GM19468 (cell line): ENCODE measurements at regions not wholly inside any gene's neighbourhood (a gene's known extent, or its start where the extent isn't known, plus 50 kb on each side); places are given as distances from the start of the nearest gene placed in this dataset.

Experiments used
- ATAC-seq: cut with Tn5 transposase; IDR thresholded peaks from one replicate; pipeline ENCODE4 v1.9.1; 2021; ENCODE audit warnings: mild to moderate bottlenecking, moderate library complexity, moderate number of reproducible peaks; ENCODE audit not compliant: unreplicated experiment; ENCODE audit errors: extremely low read depth

DNA sequence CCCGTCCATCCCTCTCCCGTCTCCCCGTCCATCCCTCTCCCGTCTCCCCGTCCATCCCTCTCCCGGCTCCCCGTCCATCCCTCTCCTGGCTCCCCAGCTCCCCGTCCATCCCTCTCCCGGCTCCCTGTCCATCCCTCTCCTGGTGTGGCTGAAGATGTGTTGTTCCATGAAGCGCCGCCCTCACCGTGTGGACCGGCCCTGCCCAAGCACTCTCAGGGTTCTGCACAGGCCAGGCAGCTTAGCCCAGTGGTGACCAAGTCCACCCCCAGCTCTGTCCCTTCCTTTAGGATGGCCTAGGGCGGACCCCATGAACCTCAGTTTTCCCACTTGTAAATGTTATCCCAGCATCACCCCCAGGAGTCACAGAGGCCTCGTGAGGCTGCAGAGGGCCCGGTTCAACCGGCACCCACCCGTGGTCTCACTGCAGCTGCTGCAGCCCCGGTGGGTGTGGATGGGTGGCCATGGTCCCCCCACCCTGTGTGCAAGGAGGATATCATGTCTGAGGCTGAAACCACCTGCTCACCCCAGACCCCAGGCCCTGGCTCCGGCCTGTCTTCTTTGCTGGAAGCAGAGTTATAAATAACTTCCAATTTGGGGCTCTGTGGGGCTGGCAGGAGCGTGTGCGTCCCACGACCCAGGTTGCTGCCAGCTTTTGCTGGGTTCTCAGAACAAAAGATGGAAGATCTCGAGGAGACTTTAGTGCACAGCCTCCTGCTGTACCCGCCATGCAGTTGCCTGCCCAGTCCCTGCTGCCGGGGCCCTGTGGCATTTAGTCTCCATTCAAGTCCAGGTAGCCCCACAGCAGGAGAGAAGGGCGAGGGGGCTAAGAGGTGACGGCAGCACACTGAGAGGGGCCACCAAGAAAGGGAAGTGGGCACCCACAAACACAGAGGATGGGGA lies 1147.8 kb downstream of the BRD1 start:
- no peak for ATAC-seq

DNA sequence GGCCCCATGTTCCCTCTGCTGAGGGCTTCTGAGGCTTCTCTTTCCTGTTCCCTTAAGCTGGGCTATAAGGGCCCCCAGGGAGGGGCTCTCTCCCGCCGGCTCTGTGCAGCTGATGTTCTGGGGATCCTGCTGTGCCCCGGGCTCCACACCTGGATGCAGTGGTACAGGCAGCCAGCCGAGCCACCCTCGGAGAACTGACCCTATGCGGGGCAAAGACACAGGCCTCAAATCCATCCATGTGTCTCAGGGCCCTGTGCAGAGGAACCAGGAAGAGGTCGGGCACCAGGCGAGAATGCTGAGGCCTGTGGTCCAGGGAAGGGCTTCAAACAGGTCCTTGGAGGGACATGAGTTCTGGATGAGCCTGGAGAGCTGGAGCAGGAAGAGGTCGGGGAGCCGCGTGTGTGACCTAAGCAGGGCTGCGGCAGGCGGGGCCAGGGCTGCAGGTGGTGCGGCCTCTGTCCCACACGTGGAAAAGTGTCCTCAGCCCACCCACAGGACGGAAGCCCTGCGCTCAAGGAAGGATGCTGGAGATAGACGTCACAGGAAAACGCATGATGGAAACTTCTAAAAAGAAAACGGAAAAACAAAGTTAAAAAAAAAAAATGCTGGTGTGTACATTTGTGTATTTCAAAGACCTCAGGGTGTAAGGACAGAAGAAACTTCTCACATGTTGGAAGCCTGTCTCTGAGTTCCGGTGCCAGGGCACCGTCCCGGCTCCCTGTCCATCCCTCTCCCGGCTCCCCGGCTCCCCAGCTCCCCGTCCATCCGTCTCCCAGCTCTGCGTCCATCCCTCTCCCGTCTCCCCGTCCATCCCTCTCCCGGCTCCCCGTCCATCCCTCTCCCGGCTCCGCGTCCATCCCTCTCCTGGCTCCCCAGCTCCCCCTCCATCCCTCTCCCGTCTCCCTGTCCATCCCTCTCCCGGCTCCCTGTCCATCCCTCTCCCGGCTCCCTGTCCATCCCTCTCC lies 1149.2 kb downstream of the BRD1 start:
- ATAC-seq = no peak

DNA sequence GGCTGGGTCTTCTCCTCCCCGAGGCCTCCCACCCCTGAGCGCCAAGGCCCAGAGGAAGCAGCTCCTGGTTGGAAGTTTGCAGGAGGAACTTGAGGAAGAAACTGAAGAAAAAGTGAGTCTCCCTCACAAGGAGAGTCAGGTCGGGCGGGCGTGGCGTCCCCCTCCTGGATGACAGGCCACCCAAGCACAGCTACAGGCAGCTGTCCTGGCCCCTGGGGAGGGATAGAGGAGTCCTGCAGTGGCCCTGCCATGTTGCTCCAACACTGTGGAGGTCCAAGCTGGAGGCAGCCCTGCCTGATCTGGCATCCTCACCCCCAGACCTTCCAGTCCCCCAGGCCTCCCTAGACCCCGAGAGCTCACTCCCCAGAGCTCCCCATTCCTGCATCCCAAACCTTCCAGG lies 1150.1 kb downstream of the BRD1 start:
- no peak for ATAC-seq

DNA sequence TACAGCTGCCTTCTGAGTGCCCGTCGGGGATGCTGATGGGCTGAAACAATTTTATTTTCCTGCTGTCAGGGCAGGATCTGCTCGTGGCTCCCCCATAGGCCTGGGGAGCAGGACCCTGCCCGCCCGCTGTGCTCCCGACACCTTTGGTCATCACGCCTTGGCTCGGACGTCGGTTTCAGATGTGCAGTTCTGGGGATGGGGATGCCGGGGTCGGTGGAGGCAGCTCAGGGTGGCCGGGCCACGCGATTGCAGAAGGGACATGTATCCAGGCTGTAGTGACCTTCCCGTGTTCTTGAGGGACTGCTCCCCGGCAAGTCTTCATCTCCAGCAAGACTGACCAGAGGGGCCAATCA lies 1150.5 kb downstream of the BRD1 start:
- ATAC-seq = no peak

DNA sequence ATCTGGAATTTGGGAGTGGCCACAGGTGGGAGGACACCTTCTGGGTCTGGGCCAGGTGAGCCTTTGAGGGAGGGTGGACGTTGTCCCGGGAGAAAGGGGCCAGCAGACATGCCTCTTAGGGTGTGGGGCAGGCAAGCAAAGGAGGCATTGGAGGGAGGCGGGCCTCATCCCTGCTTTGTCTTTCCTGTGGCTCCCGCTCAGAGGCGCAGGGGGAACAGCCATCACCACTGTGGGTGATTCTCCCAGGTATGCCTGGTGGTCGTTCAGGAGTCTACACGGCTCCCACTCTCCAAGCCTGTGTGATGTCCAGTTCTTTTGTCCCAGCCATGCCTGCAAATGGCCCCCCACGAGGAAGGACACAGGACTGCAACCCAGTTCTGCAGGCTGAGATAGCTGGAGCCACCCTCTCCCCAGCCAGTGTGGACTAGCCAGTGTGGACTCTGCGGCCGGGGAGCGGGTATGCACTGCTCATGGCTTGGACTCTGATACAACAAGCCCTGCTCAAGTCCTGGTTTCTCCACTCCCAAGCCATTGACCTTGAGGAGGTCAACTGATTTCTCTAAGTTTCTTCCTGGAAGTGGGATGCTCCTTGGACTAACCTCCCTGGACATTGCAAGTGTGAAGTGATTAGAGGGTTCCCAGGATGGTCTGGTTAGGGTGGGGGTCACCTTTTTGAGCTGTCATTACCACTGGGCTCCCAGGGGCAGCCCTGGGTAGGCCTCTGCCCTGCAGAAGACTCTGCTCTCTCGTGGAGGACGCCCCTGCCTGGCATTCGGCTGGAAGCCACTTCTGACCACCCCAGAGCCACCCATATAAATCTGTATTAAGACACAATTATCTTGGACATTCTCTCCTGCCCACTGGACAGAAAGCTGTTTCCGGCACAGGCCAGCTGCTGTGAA lies 1151.2 kb downstream of the BRD1 start:
- no peak for ATAC-seq

DNA sequence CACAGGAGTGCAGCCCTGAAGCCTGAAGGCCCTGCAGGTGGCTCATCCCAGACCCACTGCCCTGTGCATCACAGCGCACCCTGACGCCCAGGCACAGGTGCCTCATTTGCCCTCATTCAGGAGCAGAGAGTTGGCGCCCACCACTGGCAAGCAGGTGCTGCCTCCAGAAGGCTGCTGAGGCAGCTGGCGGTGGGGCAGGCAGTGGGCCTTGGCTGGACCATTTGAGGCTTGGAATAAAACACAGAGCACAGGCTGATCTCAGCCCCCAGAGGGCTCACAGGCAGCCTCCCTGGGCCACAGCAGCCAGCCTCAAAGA lies 1151.9 kb downstream of the BRD1 start:
- no peak for ATAC-seq

DNA sequence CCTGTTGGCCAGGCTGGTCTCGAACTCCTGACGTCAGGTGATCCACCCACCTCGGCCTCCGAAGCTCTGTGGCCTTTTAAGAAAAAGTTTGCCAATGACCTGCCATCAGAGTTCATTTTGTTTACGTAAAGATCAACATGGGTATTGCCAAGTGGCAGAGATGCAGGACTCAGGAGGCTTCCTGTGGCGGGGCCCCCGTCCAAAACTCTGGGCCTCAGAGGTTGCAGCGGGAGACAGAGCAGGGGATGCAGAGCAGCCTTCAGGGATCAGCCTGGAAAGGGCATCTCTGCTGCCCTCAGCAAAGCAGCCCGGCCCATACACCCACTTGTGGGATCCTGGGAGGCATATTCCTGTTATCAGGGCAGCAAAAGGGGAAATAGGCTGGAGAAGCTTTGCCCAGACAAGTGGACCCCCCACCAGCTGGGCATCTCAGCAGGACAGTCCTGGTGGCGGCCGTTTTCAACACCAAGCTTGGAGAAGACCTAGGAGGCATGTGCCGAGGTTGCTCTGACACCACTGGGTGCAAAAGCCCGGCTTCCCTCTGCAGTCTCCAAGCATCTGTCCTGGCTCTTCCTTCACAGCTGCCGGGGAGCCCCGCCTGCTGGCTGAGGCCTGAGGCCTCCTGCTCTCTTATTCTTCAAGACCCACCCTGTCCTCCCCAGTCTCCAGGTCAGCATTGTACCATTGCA lies 1152.4 kb downstream of the BRD1 start:
- ATAC-seq = no peak

DNA sequence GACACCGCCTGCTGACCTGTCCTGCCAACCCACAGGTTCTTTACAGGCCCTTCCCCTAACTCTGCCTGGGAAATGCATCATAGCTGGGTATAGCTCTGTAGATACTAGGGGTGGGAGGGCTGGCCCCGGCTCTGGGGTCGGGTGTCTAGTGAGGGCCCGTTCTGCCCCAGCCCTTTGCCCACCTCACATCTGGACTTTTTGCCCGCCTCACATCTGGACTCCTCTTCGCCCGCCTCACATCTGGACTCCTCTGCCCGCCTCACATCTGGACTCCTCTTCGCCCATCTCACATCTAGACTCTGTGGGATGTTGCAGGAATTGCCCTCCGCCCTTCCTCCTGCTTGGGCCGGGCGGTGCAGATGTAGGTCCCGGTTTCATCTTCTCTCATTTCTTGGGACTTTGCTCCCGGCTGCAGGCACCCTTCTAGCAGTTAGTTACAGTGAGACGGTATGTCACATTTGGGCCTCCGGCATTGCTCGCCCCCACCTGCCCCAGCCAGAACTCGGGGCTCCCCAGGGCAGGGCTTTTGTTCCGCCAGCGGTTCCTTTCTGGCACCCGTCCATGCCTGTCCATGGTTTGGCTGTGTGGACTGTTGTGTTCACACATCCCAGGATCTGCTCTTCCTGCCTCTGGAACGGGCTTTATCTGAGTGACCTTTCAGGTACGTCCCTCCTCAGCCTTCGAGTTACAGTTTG lies 1153.7 kb downstream of the BRD1 start:
- ATAC-seq = no peak

DNA sequence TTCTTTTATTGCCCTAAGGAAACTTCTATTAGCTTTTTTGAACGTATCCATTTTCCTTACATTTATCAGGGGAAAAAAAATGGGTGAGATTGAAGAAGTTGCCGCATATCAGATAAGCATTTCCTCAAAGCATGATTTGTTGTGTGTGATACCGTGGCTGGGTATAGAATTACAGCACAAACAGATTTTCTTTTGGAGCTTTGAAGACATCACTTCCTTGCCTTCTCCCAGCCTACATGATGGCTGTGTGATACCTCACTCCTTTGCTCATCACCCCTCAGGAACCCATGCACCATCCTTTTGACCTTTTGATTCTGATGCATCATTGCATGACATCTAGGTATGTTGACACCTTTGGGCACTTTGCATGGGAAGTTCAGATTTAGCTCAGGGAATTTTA lies 1155.3 kb downstream of the BRD1 start:
- no peak for ATAC-seq

DNA sequence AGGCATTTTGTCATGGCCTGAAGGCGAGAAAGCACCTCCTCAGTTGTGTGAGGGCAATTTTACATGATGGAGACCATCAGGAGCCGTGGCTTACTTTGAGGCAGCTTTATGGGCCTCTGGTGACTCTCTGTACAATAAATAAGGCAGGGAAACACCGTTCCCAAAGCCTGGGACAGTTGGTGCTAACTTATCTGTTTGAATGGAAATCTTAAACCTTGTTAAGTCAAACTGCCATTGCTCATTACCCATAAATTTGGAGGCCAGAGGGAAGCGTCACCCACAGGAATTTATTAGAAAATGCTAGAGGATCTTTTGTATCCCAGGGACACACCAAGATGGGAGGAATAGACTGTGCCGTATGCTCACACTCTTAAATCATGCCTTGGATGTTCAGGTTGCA lies 1156.9 kb downstream of the BRD1 start:
- no peak for ATAC-seq

DNA sequence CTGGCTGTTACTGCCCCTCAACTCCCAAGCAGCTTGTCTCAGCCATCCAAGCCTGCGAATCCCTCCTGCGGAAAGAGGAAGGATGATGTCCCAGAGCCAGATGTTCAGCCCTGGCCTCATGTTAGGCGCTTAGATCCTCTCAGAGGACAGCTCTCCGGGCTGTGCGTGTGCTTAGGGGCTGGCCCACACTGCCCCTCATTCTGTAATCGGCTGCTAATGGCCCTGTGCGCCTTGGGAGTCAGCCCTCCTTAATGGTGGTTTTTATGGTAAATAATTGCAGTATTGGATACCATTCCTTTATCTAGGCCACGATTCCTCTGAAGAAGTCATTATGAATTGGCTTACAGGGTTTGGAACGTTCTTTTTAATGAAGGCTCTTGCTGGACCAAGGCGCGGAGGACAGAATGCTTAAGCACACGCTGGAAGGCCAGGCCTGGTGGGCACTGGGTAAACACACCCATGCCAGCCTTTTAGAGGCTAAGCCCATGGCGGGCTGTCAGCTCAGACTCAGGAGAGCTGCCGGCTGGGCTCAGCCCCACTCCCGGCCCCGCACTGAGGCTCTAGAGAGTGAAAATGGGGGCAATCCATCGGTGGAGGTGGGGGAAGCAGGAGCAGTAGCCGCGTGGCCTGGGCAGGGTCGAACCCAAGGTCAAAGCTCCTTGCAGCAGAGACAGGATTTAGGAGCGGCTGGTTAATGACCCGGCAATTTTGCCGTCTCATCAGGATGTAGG lies 1157.5 kb downstream of the BRD1 start:
- ATAC-seq = no peak

DNA sequence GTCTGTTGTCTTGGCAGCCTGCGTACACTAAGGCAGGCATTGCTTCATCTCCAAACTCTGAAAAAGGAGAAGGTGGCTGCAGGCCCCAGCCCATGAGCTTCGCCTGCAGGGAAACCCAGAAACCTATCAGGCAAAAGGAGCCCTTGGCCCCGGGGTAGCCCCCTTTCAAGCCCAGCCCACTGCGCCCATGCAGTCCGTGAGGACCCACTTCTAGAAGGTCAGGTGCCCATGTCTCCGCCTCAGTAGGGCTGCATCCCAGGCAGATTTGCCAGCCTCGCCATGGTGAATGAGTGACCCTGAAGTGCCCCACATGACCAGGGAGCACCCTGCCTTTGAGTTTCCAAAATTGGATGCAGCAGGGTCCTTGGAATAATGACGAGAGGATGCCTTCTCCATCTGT lies 1158.4 kb downstream of the BRD1 start:
- no peak for ATAC-seq

DNA sequence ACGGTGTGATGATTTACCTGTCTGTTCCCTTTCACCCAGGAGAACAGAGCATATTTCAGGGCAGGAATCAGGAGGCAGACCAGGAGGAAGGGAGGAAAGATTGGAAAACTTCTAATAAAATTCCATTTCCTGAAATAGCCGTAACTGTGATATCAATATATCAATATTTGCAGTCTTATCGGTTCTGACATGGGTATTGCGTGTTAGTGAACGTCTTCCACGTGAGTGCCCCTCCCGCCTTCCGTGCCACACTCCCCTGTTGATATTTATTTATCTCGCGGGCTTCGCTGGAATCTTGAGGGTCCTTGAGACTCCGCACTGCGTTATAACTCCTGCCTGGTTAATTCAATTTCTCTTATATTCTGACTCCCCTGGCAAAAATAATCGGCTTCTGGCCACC lies 1160.4 kb downstream of the BRD1 start:
- ATAC-seq = no peak

DNA sequence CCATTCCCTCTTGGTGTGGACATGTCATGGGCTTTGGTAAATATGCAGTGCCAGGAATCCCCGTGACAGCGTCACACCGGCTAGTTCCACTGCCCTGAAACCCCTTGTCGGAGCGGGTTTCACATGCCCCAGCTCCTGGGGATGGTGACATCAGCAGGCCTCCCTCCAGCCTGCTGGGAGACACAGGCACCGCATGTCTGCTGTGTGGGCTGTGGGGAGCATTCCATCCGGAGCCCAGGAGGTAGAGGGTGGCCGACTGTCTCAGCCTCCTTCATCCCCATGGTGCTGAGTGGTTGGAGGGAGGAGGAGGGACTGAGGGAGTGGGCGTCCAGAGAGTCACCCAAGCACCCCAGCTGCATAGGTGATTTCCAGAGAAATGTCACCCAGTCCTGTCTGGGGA lies 1161.1 kb downstream of the BRD1 start:
- ATAC-seq = no peak

DNA sequence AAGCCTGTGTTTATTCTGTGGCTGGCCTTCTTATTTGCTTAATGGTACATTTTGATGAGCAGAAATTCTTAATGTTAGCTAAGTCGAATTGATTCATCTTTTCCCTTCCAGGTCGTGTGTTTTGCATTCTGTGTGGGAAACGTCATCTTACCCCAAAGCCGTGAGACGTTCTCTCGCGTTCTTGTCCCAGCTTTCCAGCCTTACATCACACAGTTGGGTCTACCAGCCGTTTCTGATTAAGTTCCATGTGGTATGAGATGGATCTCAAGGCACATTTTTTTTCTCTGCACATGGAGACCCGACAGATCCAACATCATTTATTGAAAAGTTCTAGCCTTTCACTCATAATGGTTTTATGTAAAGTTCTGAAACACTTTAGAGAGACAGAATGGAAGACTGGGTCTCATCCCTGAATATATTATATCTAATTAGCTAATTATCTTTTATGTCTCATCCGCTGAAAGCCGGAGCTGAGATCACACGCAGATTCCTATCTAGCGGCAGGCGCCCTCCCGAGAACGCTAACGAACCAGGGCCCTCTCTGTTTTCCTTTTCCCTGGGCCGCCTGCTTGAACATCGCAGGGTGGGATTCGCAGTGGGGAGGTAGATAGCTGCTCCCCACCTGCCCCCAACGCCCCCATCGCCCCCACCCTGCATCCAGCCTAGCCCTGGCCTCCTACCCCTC lies 1162.2 kb downstream of the BRD1 start:
- ATAC-seq = no peak

DNA sequence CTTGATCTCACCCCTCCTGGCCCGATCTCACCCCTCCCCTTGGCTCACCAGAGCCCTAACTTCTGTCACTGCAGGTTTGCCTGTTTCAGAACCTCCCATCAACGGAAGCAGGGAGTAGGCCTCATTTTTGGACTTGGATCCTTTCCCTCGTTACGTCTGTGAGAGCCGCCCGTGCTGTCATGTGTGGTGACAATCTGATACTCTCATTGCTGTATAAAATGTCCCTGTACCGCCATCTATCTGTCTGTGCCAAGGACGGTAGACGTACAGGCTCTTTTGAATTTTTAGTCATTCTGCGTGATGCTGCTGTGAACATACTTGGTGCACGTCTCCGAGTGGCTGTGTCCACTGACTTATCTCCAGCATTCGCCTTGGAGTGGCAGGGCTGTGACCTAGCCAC lies 1163.1 kb downstream of the BRD1 start:
- ATAC-seq = no peak

DNA sequence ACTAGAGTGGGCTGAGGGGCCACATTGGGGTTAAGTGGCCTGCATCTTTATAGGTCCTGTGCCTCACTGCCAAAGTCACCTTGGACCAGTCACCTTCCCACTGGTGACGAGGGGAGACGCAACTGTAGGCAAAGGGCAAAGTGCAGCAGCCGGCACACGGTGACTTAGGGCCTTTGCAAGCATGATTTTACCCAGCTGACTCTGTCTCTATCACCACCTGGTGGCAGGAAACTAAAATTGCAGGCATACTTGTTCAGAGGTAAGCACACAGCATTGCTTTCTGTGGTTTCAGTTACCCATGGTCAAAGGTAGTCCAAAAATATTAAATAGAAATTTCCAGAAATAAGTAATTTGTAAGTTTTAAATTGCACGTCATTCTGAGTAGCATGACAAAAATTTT lies 1164.4 kb downstream of the BRD1 start:
- ATAC-seq = no peak

DNA sequence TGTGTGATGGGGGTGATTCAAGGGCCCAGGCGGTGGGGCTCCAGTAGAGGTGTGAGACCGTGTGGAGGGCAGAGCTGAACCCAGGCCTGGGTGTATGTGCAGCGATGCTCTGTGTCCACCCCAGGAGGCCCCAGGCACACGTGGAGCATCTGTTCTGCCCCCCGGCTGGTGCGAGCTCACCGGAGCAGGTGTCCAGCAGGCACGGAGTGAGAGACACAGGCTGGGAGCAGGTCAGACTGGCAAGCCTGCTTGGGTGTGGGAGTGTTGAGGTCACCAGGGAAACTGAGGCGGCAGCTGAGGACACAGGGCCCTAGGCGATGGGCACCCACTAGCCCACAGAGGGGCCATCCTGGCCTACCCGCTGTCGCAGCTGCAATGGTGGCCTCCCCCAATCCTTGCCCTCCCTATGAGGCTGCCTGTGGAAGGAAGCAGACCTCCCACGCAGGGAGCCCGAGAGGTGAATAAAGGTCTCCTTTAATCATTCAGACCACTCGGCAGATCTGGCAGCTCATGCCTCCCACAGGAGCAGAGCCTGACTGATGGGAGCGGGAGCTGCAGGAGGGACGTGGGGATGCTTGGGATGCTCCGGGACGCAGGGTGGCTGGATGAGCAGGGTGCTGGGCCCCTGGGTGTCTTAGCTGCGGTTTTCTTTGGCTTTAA lies 1165.1 kb downstream of the BRD1 start:
- ATAC-seq = no peak
